ENCODE measurements at regions not wholly inside any gene's neighbourhood (a gene's known extent, or its start where the extent isn't known, plus 50 kb on each side); places are given as distances from the start of the nearest gene placed in this dataset.

- TF ChIP-seq POLR2A (IDR thresholded peaks at IDR 0.05; ENCODE audit: low read depth, low read length), result no peak
- TF ChIP-seq CTCF (IDR thresholded peaks at IDR 0.05; ENCODE audit: extremely low read depth in 1 of 2, insufficient read depth in 1 of 2, low read depth in 1 of 2, low read length in 2 of 2), result no peak
- no peak for TF ChIP-seq POLR2AphosphoS5 (IDR thresholded peaks at IDR 0.05; ENCODE audit: insufficient read depth, low read depth, low read length)
- TF ChIP-seq FOS (IDR thresholded peaks at IDR 0.05; ENCODE audit: borderline replicate concordance, insufficient read depth, low read length), result no peak
- no peak for TF ChIP-seq EZH2 (IDR thresholded peaks at IDR 0.05; ENCODE audit: borderline replicate concordance, low read depth, low read length, severe bottlenecking)
- TF ChIP-seq MAX (IDR thresholded peaks at IDR 0.05; ENCODE audit: insufficient read depth, insufficient read length), result no peak
- TF ChIP-seq MYC (IDR thresholded peaks at IDR 0.05; ENCODE audit: low read depth, low read length), result no peak
- no peak for TF ChIP-seq GATA2 (IDR thresholded peaks at IDR 0.05; ENCODE audit: insufficient read depth, insufficient read length, low read depth, low read length)
These were observed 59.3 kb upstream of the PPP2R5A start for GRCh38 chr1:212225871-212226302.
